Hepatocyte (in vitro differentiated cells): ENCODE measurements at regions not wholly inside any gene's neighbourhood (a gene's known extent, or its start where the extent isn't known, plus 50 kb on each side); places are given as distances from the start of the nearest gene placed in this dataset.

Experiments used
- DNase-seq: peaks from one replicate; pipeline ENCODE4 v3.0.0-alpha.2; 2016; ENCODE audit warnings: low spot score
- H2AFZ ChIP-seq: fragments of 200-600 bp; sonication (generic); 2 replicates; pipeline ENCODE4 v1.6.0; 2016; ENCODE audit warnings: antibody characterized with exemption, mild to moderate bottlenecking
- H3K27ac ChIP-seq: fragments of 200-600 bp; sonication (generic); 2 replicates; pipeline ENCODE4 v1.5.1; 2016; ENCODE audit warnings: mild to moderate bottlenecking
- H3K27me3 ChIP-seq: fragments of 200-600 bp; sonication (generic); 2 replicates; pipeline ENCODE4 v1.6.1; 2016
- H3K36me3 ChIP-seq: fragments of 200-600 bp; sonication (generic); replicated peaks from 2 replicates; pipeline ENCODE4 v1.5.1; 2016; ENCODE audit warnings: low read depth; ENCODE audit not compliant: insufficient read depth
- H3K4me1 ChIP-seq: fragments of 200-600 bp; sonication (generic); 2 replicates; pipeline ENCODE4 v1.5.1; 2016; ENCODE audit warnings: mild to moderate bottlenecking, moderate library complexity; ENCODE audit not compliant: insufficient read depth
- H3K4me2 ChIP-seq: fragments of 200-600 bp; sonication (generic); 2 replicates; pipeline ENCODE4 v1.6.0; 2016
- H3K4me3 ChIP-seq: fragments of 200-600 bp; sonication (generic); 2 replicates; pipeline ENCODE4 v1.5.1; 2016; ENCODE audit warnings: mild to moderate bottlenecking
- H3K79me2 ChIP-seq: fragments of 200-600 bp; sonication (generic); 2 replicates; pipeline ENCODE4 v1.6.0; 2017; ENCODE audit warnings: mild to moderate bottlenecking
- H3K9me2 ChIP-seq: fragments of 200-600 bp; sonication (generic); replicated peaks from 2 replicates; pipeline ENCODE4 v1.6.0; 2017; ENCODE audit warnings: mild to moderate bottlenecking; ENCODE audit not compliant: insufficient read depth
- H3K9me3 ChIP-seq: fragments of 200-600 bp; sonication (generic); 2 replicates; pipeline ENCODE4 v1.5.1; 2016; ENCODE audit warnings: low read depth, mild to moderate bottlenecking
- H4K20me1 ChIP-seq: fragments of 200-600 bp; sonication (generic); 2 replicates; pipeline ENCODE4 v1.6.0; 2016; ENCODE audit warnings: mild to moderate bottlenecking; ENCODE audit not compliant: insufficient read depth, poor library complexity, severe bottlenecking
- EZH2 ChIP-seq: fragments of 200-600 bp; sonication (generic); IDR thresholded peaks from 2 replicates; pipeline ENCODE4 v1.6.1; 2016; ENCODE audit warnings: antibody characterized with exemption, mild to moderate bottlenecking, borderline replicate concordance
- EZH2phosphoT487 ChIP-seq: fragments of 200-600 bp; sonication (generic); IDR thresholded peaks from one replicate; pipeline ENCODE4 v1.6.1; 2018; ENCODE audit warnings: antibody characterized with exemption, mild to moderate bottlenecking, low read depth, moderate library complexity; ENCODE audit not compliant: unreplicated experiment, severe bottlenecking
- WGBS: methylation state at CpG from one replicate; pipeline ENCODE4 v1.1.6; 2016; ENCODE audit warnings: low lambda C conversion rate; ENCODE audit errors: missing lambda C conversion rate; 5-methylcytosine and 5-hydroxymethylcytosine counted together
- TF ChIP-seq, protein P1 (sequence below): fragments of 200-600 bp; sonication (generic); IDR thresholded peaks from 2 replicates; pipeline ENCODE4 v1.5.1; 2016; ENCODE audit warnings: antibody characterized with exemption, mild to moderate bottlenecking; ENCODE audit not compliant: poor library complexity

DNA sequence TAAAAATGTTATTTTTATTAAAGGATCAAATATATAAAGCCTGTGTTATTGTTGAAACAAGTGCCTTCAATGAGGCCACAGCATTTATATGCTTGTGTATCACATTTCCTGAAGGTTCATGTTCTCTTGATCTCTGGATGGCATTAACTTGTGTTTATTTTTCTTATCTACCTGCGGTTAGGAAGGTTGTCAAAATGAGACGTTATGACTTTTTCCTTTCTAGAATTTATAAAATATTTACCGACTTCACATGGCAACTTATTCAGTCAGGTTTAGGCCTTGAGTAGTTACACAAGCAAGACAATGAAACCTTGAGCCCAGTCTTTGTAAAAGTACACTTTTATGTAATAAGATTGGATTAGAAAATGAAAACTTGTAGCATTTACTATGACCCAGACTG lies 196.4 kb upstream of the ACVR2A start:
- no peak for DNase-seq
- Histone ChIP-seq H3K4me3 (no peak overlapping the region), H3K79me2 (no peaks in the 10 kb centered on the region), H3K4me1 (peaks cover 18% of the 10 kb centered on the region), H4K20me1 (no peaks in the 10 kb centered on the region), H3K4me2 (no peak overlapping the region), H3K9me3 (no peaks in the 10 kb centered on the region), H3K27me3 (no peaks in the 10 kb centered on the region), H3K36me3 (no peaks in the 10 kb centered on the region), H3K9me2 (no peaks in the 10 kb centered on the region), H2AFZ (no peak overlapping the region), H3K27ac (peak overlapping the region; percentile 11)
- TF ChIP-seq EZH2 (no peak), EZH2phosphoT487 (no peak)
- TF ChIP-seq, protein P1, sequence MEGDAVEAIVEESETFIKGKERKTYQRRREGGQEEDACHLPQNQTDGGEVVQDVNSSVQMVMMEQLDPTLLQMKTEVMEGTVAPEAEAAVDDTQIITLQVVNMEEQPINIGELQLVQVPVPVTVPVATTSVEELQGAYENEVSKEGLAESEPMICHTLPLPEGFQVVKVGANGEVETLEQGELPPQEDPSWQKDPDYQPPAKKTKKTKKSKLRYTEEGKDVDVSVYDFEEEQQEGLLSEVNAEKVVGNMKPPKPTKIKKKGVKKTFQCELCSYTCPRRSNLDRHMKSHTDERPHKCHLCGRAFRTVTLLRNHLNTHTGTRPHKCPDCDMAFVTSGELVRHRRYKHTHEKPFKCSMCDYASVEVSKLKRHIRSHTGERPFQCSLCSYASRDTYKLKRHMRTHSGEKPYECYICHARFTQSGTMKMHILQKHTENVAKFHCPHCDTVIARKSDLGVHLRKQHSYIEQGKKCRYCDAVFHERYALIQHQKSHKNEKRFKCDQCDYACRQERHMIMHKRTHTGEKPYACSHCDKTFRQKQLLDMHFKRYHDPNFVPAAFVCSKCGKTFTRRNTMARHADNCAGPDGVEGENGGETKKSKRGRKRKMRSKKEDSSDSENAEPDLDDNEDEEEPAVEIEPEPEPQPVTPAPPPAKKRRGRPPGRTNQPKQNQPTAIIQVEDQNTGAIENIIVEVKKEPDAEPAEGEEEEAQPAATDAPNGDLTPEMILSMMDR = no peak
- 45% methylated on average over 3 of the region's 3 CpGs for WGBS

- H3K4me1 ChIP-seq = peaks cover 18% of the 10 kb centered on the region
- H2AFZ ChIP-seq = no peak overlapping the region
- no peak overlapping the region for H3K27ac ChIP-seq
- no peak overlapping the region for H3K4me3 ChIP-seq
- TF ChIP-seq EZH2phosphoT487 (no peak), EZH2 (no peak)
- TF ChIP-seq, protein P1 = no peak
- no peaks in the 10 kb centered on the region for H4K20me1 ChIP-seq
- H3K4me2 ChIP-seq = no peak overlapping the region
- H3K9me3 ChIP-seq = no peaks in the 10 kb centered on the region
- 90% methylated on average over 3 of the region's 3 CpGs for WGBS
- H3K27me3 ChIP-seq = no peaks in the 10 kb centered on the region
- DNase-seq = no peak
- no peaks in the 10 kb centered on the region for H3K9me2 ChIP-seq
- H3K79me2 ChIP-seq = no peaks in the 10 kb centered on the region
- H3K36me3 ChIP-seq = no peaks in the 10 kb centered on the region
Observed at GRCh38 chr2:147647816-147648215, 197.0 kb upstream of the ACVR2A start.

DNA sequence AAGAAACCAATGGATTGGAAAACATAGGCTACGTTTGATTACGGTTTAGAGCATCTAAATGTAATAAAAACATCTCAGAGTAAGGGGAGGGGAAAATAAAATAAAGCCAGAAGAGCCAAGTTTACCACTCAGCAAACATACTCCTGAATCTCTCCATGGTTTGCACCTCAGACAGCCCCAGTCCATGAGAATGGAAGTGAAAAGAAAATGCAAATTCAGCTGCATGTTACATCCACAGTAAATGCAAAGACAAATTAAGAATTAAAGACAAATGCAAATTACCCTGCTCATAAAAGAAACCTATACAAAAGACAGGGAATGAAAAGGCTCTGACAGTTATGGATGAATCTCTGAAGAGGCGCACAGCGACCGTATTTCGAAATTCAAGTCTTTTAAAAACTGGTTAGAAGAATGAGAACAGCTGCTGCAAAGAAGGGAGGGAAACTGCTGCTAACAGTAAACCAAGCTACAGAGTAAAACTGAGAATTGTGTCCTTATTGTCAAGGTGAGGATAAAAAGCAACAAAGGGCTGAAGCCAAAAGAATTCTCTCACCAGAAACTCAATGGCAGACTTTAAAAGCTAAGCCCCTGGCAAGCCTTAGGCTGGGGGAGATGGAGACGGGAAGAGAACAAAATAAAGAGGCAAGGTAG lies 197.9 kb upstream of the ACVR2A start:
- Histone ChIP-seq H3K4me3 (no peak overlapping the region), H3K79me2 (no peaks in the 10 kb centered on the region), H3K9me2 (no peaks in the 10 kb centered on the region), H3K9me3 (no peaks in the 10 kb centered on the region), H4K20me1 (no peaks in the 10 kb centered on the region), H3K4me1 (peaks cover 18% of the 10 kb centered on the region), H3K27ac (no peak overlapping the region), H3K27me3 (no peaks in the 10 kb centered on the region), H2AFZ (no peak overlapping the region), H3K36me3 (no peaks in the 10 kb centered on the region), H3K4me2 (no peak overlapping the region)
- DNase-seq = no peak
- WGBS = 84% methylated on average over 7 of the region's 7 CpGs
- no peak for TF ChIP-seq EZH2
- TF ChIP-seq, protein P1 = no peak
- no peak for TF ChIP-seq EZH2phosphoT487
